GM12891 (cell line): ENCODE measurements at regions not wholly inside any gene's neighbourhood (a gene's known extent, or its start where the extent isn't known, plus 50 kb on each side); places are given as distances from the start of the nearest gene placed in this dataset.

Experiments
- POLR2A ChIP-seq: IDR thresholded peaks from 2 replicates; pipeline ENCODE4 v1.6.1; 2011; ENCODE audit warnings: low read depth, low read length, control low read depth
- POLR2AphosphoS5 ChIP-seq: IDR thresholded peaks from 2 replicates; pipeline ENCODE4 v1.6.1; 2011; ENCODE audit warnings: low read depth, low read length, control low read depth
- TAF1 ChIP-seq: IDR thresholded peaks from 2 replicates; pipeline ENCODE4 v1.6.1; 2011; ENCODE audit warnings: low read depth, low read length, control low read depth

DNA sequence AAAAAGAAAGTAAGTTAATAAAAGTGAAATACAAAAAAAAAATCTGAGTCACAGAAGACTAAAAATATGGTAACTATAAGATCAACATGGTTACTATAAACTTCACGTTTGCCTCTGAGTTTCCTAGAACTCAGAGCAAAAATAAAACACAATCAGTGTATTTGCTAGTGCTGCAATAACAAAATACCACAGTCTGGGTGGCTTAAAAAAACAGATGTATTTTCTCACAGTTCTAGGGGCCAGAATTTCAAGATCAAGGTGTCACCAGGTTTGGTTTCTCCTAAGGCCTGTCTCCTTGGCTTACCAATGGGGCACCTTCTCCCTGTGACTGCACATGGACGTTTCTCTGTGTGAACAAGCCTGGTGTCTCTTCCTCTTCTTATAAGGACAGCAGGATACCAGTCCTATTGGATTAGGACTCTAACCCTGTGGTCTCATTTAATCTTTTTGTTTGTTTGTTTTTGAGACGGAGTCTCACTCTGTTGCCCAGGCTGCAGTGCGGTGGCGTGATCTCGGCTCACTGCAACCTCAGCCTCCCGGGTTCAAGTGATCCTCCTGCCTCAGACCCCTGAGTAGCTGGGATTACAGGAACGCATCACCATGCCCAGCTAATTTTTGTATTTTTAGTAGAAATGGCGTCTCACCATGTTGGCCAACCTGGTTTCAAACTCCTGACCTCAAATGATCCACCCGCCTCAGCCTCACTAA is 104.9 kb upstream of the LOC128125822 start:
- TF ChIP-seq POLR2A, result no peak
- TF ChIP-seq TAF1, result no peak
- TF ChIP-seq POLR2AphosphoS5, result no peak
